ENCODE measurements at regions not wholly inside any gene's neighbourhood (a gene's known extent, or its start where the extent isn't known, plus 50 kb on each side); places are given as distances from the start of the nearest gene placed in this dataset.

GRCh38 chr5:123732257-123732656 lies 220.3 kb downstream of the CSNK1G3 start:
- Mint-ChIP-seq H3K9me3 (peaks cover 8 to 37% (median 12%) of the 10 kb centered on the region in 6 donors), H3K4me3 (no peak overlapping the region), H3K4me1 (no peaks in the 10 kb centered on the region), H3K27me3 (ENCODE audit: low read depth in 3 of 3) (peaks cover 0 to 2% (median 1%) of the 10 kb centered on the region in 3 donors), H3K27ac (no peak overlapping the region), H3K36me3 (no peaks in the 10 kb centered on the region)
- DNase-seq = no peak

- DNase-seq = no peak
- Mint-ChIP-seq H3K4me1 (no peaks in the 10 kb centered on the region), H3K27me3 (ENCODE audit: low read depth in 3 of 3) (no peaks in the 10 kb centered on the region), H3K36me3 (no peaks in the 10 kb centered on the region), H3K9me3 (peaks cover under 1 to 14% (median 8%) of the 10 kb centered on the region in 6 donors), H3K27ac (no peak overlapping the region), H3K4me3 (no peak overlapping the region)
These were observed 210.5 kb downstream of the CSNK1G3 start for GRCh38 chr5:123722451-123722850.

DNA sequence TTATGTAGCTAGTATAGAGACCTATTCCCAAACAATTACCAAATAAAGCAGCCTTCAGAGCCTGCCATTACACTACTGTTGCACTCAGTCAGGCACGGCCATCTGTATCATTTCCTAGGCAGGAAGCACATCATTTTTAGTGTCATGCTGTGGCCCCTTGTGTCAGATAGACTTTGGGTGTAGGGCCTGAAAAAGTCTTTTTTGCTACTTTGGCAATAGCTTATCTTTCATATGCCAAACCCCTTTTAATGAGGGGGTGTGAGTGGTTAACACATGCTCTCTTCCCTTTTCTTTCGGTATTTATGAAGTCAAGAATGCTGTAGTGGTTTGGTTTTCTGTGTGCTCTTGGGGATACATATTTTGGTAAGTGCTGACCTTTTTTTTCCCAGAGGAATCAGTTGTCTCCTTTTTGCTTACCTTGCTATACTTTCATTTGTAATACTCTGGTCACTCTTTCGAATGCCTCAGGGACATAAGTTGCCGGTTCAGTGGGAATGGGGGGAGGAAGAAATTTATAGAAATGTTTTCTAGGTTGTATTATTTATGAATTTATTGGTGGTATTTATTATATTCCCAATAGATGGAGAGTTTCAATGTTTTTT lies 209.8 kb downstream of the CSNK1G3 start:
- no peaks in the 10 kb centered on the region for H3K36me3 Mint-ChIP-seq
- peak overlapping the region in 3 of 5 donors; percentile 40 to 52 (median 44) for H3K4me3 Mint-ChIP-seq
- peaks cover 0 to 13% (median 6%) of the 10 kb centered on the region in 6 donors for H3K9me3 Mint-ChIP-seq
- H3K4me1 Mint-ChIP-seq = no peaks in the 10 kb centered on the region
- H3K27me3 Mint-ChIP-seq (ENCODE audit: low read depth in 3 of 3) = no peaks in the 10 kb centered on the region
- H3K27ac Mint-ChIP-seq = no peak overlapping the region
- no peak for DNase-seq

DNA sequence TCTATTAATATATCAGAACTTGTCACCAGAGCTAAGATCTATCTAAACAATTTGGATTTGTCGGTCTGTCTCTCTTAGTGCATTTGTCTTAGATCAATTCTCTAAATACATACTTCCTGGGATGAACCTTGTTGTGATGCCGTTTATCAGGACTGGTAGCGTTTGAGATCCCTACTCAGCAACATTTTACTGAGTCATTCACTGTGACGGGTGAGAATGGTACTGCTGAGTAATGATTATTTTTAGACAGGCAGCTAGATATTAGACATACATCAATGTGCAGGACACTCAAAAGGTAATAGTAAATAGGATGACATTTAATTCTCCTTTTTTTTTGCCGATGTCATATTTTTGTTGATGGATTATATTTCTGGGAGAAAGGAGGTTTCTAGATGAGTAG lies 209.0 kb downstream of the CSNK1G3 start:
- Mint-ChIP-seq H3K4me1 (no peaks in the 10 kb centered on the region), H3K9me3 (peaks cover 0 to 6% (median 4%) of the 10 kb centered on the region in 6 donors), H3K4me3 (no peak overlapping the region), H3K27me3 (ENCODE audit: low read depth in 3 of 3) (no peaks in the 10 kb centered on the region), H3K27ac (no peak overlapping the region), H3K36me3 (no peaks in the 10 kb centered on the region)
- no peak for DNase-seq

DNA sequence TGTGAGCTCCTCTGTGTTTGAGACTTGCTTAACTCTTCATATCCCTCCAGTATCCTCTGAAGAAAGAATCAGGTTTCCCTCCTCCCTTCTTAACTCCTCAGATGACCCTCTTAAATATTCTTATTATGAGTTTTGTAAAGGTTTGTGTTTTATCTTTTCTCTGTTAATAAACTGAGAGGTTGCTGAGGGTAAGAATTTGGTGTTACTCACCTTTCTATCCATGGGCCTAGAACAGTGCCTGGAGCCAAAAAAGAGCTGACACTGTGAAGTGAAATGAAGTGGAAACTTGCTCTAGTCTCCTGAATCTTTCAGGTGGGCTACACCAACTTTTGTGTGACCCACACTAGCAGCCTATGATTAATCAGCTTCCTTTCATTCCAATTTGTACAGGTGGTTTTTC lies 208.4 kb downstream of the CSNK1G3 start:
- H3K4me3 Mint-ChIP-seq = no peak overlapping the region
- DNase-seq = no peak
- H3K27ac Mint-ChIP-seq = no peak overlapping the region
- H3K36me3 Mint-ChIP-seq = no peaks in the 10 kb centered on the region
- H3K4me1 Mint-ChIP-seq = no peaks in the 10 kb centered on the region
- H3K27me3 Mint-ChIP-seq (ENCODE audit: low read depth in 3 of 3) = no peaks in the 10 kb centered on the region
- peaks cover 0 to 6% (median 3%) of the 10 kb centered on the region in 6 donors for H3K9me3 Mint-ChIP-seq

DNA sequence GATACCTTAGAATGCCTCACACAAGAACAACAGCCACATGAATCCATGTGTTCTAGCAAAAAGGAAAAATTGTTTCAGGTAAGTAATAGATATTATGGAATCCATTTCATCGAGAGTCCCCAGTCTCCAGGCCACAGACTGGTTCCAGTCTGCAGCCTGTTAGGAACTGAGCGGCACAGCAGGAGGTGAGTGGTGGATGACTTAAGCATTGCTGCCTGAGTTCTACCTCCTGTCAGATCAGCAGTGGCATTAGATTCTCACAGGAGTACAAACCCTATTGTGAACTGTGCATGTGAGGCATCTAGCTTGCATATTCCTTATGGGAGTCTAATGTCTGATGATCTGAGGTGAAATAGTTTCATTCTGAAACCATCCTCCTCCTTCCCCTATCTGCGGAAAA lies 207.0 kb downstream of the CSNK1G3 start:
- Mint-ChIP-seq H3K27ac (no peak overlapping the region), H3K9me3 (peaks cover 0 to 6% (median 2%) of the 10 kb centered on the region in 6 donors), H3K27me3 (ENCODE audit: low read depth in 3 of 3) (no peaks in the 10 kb centered on the region), H3K4me1 (no peaks in the 10 kb centered on the region), H3K36me3 (no peaks in the 10 kb centered on the region), H3K4me3 (no peak overlapping the region)
- no peak for DNase-seq

DNA sequence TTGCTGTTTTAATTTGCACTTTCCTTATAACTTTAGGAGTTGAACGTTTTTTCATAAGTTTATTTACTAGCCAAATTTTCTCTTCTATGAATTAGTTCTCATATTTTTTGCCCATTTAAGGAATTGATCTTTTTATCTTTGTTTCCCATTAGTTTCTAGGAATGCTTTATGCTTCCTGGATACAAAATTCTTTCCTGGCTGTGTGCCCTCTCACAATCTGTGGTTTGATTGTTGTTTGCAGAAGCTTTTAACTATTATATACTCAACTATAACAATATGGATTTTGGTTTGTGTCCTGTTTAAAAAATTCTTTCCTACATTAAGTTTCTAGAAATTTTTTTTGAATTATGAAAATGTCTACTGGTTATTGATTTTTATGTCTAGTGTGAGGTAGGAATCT lies 206.3 kb downstream of the CSNK1G3 start:
- no peak overlapping the region for H3K4me3 Mint-ChIP-seq
- H3K36me3 Mint-ChIP-seq = no peaks in the 10 kb centered on the region
- no peak for DNase-seq
- no peak overlapping the region for H3K27ac Mint-ChIP-seq
- H3K4me1 Mint-ChIP-seq = no peaks in the 10 kb centered on the region
- no peaks in the 10 kb centered on the region for H3K27me3 Mint-ChIP-seq (ENCODE audit: low read depth in 3 of 3)
- peaks cover 0 to 10% (median 2%) of the 10 kb centered on the region in 6 donors for H3K9me3 Mint-ChIP-seq

- Mint-ChIP-seq H3K27me3 (ENCODE audit: low read depth in 3 of 3) (no peaks in the 10 kb centered on the region), H3K4me1 (no peaks in the 10 kb centered on the region), H3K4me3 (no peak overlapping the region)
These were observed 205.2 kb downstream of the CSNK1G3 start for GRCh38 chr5:123717139-123717538.

DNA sequence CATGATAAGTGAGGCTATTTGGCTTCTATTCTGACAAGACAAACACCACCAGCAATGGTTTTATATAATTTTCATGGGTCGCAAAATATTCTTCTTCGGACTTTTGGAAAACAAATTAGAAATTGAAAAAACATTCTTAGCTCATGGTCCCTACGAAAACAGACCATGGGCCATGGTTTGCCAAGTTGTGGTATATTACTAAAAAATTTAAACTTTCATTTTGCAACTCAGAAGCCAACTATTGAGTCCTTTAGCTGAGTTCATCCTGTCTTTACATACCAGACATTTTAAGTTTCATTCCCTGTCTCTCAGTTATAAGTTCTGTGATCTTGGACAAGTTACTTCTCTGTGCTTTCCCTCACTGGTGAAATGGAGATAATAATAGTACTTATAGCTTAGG lies 198.1 kb downstream of the CSNK1G3 start:
- Mint-ChIP-seq H3K27ac (no peak overlapping the region), H3K4me1 (no peaks in the 10 kb centered on the region), H3K27me3 (ENCODE audit: low read depth in 3 of 3) (peaks cover 0 to 2% (median 0%) of the 10 kb centered on the region in 3 donors), H3K36me3 (no peaks in the 10 kb centered on the region), H3K4me3 (no peak overlapping the region), H3K9me3 (peaks cover 0 to 7% (median under 1%) of the 10 kb centered on the region in 6 donors)
- DNase-seq = no peak

More at GRCh38 chr5:123717139-123717538, 205.2 kb downstream of the CSNK1G3 start:
- no peak overlapping the region for H3K27ac Mint-ChIP-seq
- peaks cover 0 to 13% (median 2%) of the 10 kb centered on the region in 6 donors for H3K9me3 Mint-ChIP-seq
- DNase-seq = no peak
- H3K36me3 Mint-ChIP-seq = no peaks in the 10 kb centered on the region

DNA sequence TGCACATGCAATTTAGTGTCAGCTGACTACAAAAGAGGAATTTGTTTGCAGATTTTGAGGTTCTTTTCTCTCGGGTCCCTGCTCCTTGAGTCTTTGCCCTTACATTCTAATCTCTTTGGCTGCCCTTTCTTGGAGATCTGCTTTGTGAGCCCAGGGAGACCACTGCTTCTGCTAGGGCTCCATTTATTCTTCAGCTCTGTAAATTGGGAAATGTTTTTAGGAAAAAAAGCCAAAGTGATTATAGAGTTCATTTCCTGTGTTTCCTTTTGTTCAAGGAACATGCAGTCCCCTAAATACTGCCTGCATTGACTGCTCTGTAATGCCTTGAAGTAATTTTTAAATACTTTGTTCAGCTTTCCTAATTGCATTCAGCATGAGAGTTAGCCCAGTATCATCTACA lies 197.4 kb downstream of the CSNK1G3 start:
- Mint-ChIP-seq H3K36me3 (no peaks in the 10 kb centered on the region), H3K4me1 (no peaks in the 10 kb centered on the region), H3K9me3 (peaks cover 0 to 7% (median under 1%) of the 10 kb centered on the region in 6 donors), H3K27ac (no peak overlapping the region), H3K27me3 (ENCODE audit: low read depth in 3 of 3) (peaks cover 0 to 2% (median 0%) of the 10 kb centered on the region in 3 donors), H3K4me3 (no peak overlapping the region)
- no peak for DNase-seq

DNA sequence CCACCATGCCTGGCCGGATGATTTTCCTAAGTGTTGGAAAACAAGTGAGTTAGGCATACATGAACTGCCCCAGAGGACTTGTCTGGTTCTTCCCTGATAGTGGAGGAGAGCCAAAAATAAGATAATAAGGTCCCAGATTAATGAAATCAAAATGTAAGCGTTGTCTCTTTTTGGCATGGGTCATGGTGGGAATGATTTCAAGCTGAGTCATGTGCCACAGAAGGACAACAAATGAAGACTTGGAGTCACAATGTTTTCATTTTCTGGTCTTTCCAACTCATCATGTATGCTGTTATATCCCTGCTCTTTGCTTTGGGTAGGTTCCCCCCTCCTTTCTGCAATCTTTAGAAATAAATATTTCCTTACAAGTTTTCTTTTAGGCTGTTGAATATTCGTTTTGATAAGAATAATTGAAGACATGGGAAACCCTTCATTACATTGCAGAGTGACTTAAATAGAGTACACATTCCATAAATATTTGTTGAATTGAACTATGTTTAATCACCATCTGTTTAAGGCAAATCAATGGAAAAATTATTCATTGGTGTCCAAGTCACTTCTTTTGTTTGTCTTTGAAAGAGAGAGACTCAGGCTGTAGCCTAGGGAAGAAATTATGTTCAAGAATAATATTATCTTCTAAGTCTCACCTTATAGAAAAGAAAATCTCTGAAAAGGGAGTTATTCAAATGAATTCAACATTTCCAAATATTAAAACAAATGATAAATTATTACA lies 196.3 kb downstream of the CSNK1G3 start:
- DNase-seq = no peak
- Mint-ChIP-seq H3K27ac (no peak overlapping the region), H3K27me3 (ENCODE audit: low read depth in 3 of 3) (peaks cover 0 to 2% (median 0%) of the 10 kb centered on the region in 3 donors), H3K9me3 (peaks cover 0 to 3% (median under 1%) of the 10 kb centered on the region in 6 donors), H3K4me3 (no peak overlapping the region), H3K4me1 (no peaks in the 10 kb centered on the region), H3K36me3 (no peaks in the 10 kb centered on the region)

DNA sequence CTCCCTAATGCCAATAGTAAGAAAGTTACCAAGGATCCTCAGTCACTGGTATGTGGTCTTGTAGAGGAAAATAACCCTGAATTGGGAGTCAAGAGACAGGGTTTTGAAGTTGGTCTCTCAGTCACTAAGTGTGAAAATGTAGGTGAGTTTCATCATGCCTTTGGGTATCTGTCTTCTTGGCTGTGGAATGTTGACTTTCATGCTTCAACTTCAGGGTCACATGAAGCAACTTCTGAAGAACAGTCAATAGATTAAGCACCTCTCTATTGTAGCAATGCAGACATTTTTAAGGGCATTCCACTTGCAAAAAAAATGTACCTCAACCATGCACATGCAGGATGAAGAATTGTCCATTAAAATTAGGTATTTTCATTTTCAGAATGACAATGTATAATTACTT lies 194.6 kb downstream of the CSNK1G3 start:
- no peaks in the 10 kb centered on the region for H3K4me1 Mint-ChIP-seq
- H3K4me3 Mint-ChIP-seq = no peak overlapping the region
- no peak overlapping the region for H3K27ac Mint-ChIP-seq
- H3K9me3 Mint-ChIP-seq = peaks cover 0 to 5% (median 0%) of the 10 kb centered on the region in 6 donors
- no peaks in the 10 kb centered on the region for H3K36me3 Mint-ChIP-seq
- H3K27me3 Mint-ChIP-seq (ENCODE audit: low read depth in 3 of 3) = peaks cover 0 to 3% (median under 1%) of the 10 kb centered on the region in 3 donors
- no peak for DNase-seq

DNA sequence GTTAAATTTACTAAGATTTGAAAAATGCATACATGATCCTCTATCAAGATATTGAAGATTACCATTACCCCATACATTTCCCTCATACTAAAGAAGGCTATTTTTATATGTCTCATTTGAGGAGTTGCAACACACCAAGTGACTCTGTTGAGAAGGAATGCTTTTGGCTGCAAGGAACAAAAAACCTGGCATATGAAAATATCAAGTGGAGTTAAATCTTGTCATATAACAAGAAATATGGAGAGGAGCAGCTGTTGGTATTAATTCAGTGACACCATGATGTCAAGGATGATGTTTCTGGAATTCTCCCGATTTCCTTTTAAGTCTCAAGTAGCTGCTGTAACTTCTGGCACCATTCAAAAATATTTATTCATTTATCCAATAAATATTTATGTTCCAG lies 193.8 kb downstream of the CSNK1G3 start:
- H3K4me1 Mint-ChIP-seq = no peaks in the 10 kb centered on the region
- H3K36me3 Mint-ChIP-seq = no peaks in the 10 kb centered on the region
- H3K27me3 Mint-ChIP-seq (ENCODE audit: low read depth in 3 of 3) = peaks cover 0 to 3% (median 0%) of the 10 kb centered on the region in 3 donors
- H3K9me3 Mint-ChIP-seq = peaks cover 0 to 6% (median 2%) of the 10 kb centered on the region in 6 donors
- H3K4me3 Mint-ChIP-seq = no peak overlapping the region
- H3K27ac Mint-ChIP-seq = no peak overlapping the region
- DNase-seq = no peak

- Mint-ChIP-seq H3K27ac (no peak overlapping the region), H3K9me3 (peaks cover 0 to 6% (median 4%) of the 10 kb centered on the region in 6 donors), H3K4me1 (no peaks in the 10 kb centered on the region), H3K4me3 (no peak overlapping the region), H3K36me3 (no peaks in the 10 kb centered on the region), H3K27me3 (ENCODE audit: low read depth in 3 of 3) (peaks cover 0 to 3% (median 2%) of the 10 kb centered on the region in 3 donors)
- no peak for DNase-seq
These were observed 189.7 kb downstream of the CSNK1G3 start for GRCh38 chr5:123701511-123702200.

Measured in immature natural killer cell (primary cell).